ENCODE measurements at regions not wholly inside any gene's neighbourhood (a gene's known extent, or its start where the extent isn't known, plus 50 kb on each side); places are given as distances from the start of the nearest gene placed in this dataset.

DNA sequence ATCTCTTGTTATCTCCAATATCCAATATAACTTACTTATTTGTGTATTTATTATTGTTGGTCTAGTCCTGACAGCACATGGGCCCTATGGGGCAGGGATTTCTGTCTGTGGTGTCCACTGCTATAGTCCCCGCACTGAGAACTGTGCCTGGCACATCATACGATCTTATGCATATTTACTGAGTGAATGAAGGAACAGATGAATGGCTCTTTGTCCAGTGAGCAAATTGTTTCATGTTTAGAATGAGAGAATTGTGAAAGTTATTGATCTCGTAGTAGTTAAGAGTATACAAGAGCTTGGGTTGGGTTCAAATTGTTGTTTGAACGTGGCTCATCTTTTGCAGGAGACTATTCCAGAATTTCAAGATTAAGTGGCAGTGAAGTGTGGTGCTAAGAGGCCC, 96.1 kb upstream of the SLC34A2 start:
- TF ChIP-seq, protein P1, sequence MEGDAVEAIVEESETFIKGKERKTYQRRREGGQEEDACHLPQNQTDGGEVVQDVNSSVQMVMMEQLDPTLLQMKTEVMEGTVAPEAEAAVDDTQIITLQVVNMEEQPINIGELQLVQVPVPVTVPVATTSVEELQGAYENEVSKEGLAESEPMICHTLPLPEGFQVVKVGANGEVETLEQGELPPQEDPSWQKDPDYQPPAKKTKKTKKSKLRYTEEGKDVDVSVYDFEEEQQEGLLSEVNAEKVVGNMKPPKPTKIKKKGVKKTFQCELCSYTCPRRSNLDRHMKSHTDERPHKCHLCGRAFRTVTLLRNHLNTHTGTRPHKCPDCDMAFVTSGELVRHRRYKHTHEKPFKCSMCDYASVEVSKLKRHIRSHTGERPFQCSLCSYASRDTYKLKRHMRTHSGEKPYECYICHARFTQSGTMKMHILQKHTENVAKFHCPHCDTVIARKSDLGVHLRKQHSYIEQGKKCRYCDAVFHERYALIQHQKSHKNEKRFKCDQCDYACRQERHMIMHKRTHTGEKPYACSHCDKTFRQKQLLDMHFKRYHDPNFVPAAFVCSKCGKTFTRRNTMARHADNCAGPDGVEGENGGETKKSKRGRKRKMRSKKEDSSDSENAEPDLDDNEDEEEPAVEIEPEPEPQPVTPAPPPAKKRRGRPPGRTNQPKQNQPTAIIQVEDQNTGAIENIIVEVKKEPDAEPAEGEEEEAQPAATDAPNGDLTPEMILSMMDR (IDR thresholded peaks at IDR 0.05), result no peak
- no peak for TF ChIP-seq POLR2AphosphoS5 (IDR thresholded peaks at IDR 0.05)
- TF ChIP-seq POLR2A (IDR thresholded peaks at IDR 0.05), result no peak

Data from breast epithelium (tissue), 3 donors.